ENCODE measurements at regions not wholly inside any gene's neighbourhood (a gene's known extent, or its start where the extent isn't known, plus 50 kb on each side); places are given as distances from the start of the nearest gene placed in this dataset.
"Not testable (repeated sequence)": the region's sequence is repeated elsewhere in the genome, so short reads cannot be mapped to it uniquely, and the experiment has no call there.

- no peak for DNase-seq
These were observed 869.1 kb downstream of the KCNT2 start for GRCh38 chr1:195738966-195739650.

- DNase-seq, result no peak
These were observed 873.1 kb downstream of the KCNT2 start for GRCh38 chr1:195735140-195735539.

- DNase-seq, result no peak
These were observed 874.4 kb downstream of the KCNT2 start for GRCh38 chr1:195733826-195734225.

- no peak for DNase-seq
These were observed 874.8 kb downstream of the KCNT2 start for GRCh38 chr1:195733408-195733807.

- no peak for DNase-seq
These were observed 876.9 kb downstream of the KCNT2 start for GRCh38 chr1:195731385-195731784.

- no peak for DNase-seq
These were observed 884.4 kb downstream of the KCNT2 start for GRCh38 chr1:195723796-195724194.

GRCh38 chr1:195722852-195723795 lies 885.1 kb downstream of the KCNT2 start:
- not testable (repeated sequence) for DNase-seq

GRCh38 chr1:195722146-195722545 lies 886.1 kb downstream of the KCNT2 start:
- DNase-seq, result not testable (repeated sequence)

GRCh38 chr1:195721210-195721971 lies 886.8 kb downstream of the KCNT2 start:
- DNase-seq, result no peak

GRCh38 chr1:195717651-195718050 lies 890.6 kb downstream of the KCNT2 start:
- no peak for DNase-seq

- DNase-seq, result no peak
These were observed 892.6 kb downstream of the KCNT2 start for GRCh38 chr1:195715652-195716051.

GRCh38 chr1:195714248-195714647 lies 894.0 kb downstream of the KCNT2 start:
- DNase-seq, result no peak

- no peak for DNase-seq
These were observed 898.4 kb downstream of the KCNT2 start for GRCh38 chr1:195709821-195710220.

GRCh38 chr1:195704028-195704427 lies 904.2 kb downstream of the KCNT2 start:
- no peak for DNase-seq

GRCh38 chr1:195701149-195701548 lies 907.1 kb downstream of the KCNT2 start:
- no peak for DNase-seq

GRCh38 chr1:195697130-195697529 lies 911.1 kb downstream of the KCNT2 start:
- no peak for DNase-seq

- no peak for DNase-seq
These were observed 921.5 kb downstream of the KCNT2 start for GRCh38 chr1:195686764-195687163.

GRCh38 chr1:195664628-195665027 lies 943.6 kb downstream of the KCNT2 start:
- no peak for DNase-seq

GRCh38 chr1:195663549-195664280 lies 944.5 kb downstream of the KCNT2 start:
- peak; percentile 18 for DNase-seq

- DNase-seq, result no peak
These were observed 951.5 kb downstream of the KCNT2 start for GRCh38 chr1:195656780-195657179.

- not testable (repeated sequence) for DNase-seq
These were observed 959.4 kb downstream of the KCNT2 start for GRCh38 chr1:195648875-195649274.

- DNase-seq, result no peak
These were observed 970.7 kb downstream of the KCNT2 start for GRCh38 chr1:195637539-195637938.

- DNase-seq, result no peak
These were observed 990.0 kb downstream of the KCNT2 start for GRCh38 chr1:195618287-195618686.

Measured in T1000 (cell line).